ENCODE measurements at regions not wholly inside any gene's neighbourhood (a gene's known extent, or its start where the extent isn't known, plus 50 kb on each side); places are given as distances from the start of the nearest gene placed in this dataset.

DNA sequence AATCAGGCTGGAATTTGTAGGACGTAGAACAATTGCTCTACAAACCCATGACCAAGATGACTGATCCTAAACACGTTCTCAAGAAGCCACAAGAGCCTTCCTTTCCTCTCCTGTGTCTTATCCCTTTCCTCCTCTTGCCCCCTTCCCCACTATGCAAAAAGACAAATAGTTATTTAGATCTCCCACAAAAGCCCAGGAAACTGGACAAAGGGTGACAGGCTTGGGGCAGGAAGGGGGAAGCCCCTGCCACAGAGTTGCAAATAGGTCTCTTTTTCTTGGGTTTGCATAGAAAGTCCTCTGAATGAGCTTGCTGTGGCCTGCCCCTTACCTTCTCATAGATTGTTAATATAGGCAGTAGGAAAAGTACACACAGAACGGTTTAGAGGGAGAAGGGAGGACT lies 377.1 kb upstream of the BTBD3 start:
- TF ChIP-seq GATA3 (IDR thresholded peaks at IDR 0.05; ENCODE audit: low read depth, low read length) (no peak), GATA2 (IDR thresholded peaks at IDR 0.05; ENCODE audit: low read depth, low read length) (no peak)

DNA sequence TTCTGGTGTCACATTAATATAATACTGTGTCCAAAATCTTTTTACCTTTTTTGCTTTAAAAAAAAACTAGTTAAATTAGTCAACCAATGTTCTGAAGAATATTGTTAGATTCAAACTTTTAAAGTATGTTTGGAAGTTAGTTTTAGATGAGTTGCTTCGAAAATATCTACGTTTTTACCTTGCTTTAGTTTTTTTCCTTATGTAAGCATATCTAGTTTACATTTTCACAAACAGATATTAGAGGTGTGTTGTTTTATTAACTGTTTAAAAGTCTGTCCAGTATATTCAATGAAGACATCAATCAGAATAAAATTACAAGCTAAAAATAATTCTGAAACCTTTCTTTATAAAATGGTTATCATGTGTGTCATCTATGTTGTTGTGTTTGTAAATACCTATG lies 375.0 kb upstream of the BTBD3 start:
- TF ChIP-seq GATA2 (IDR thresholded peaks at IDR 0.05; ENCODE audit: low read depth, low read length) (no peak), GATA3 (IDR thresholded peaks at IDR 0.05; ENCODE audit: low read depth, low read length) (no peak)

DNA sequence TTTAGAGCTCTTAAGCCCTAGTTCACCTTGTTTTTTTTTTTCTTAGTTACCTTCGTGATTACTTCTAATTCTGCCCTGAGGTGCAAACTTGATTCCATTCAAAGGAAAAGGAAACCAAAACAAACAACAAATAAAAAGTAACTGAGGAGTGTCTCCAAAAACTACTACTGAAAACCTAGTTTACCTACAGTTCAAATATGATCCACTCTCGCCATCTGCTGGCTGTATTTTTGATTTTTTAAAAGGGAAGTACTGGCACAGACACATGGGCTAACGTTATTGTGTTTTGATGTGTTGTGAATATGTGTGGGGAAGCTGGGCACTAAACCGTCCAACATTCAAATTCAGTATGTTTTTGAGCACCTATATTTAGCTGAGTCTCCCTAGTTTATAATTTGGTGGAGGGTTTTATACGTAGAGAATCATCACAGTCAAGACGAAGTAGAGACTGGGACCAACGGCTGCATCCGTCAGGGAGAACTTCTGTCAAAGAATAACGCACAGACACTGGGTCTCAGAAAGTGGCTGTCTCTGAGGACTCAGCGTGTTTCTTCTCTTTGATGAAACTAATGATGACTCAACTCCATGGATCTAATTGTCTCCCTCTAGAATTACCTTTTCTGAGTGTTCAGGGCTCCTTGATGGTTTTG lies 373.5 kb upstream of the BTBD3 start:
- no peak for TF ChIP-seq GATA2 (IDR thresholded peaks at IDR 0.05; ENCODE audit: low read depth, low read length)
- no peak for TF ChIP-seq GATA3 (IDR thresholded peaks at IDR 0.05; ENCODE audit: low read depth, low read length)

DNA sequence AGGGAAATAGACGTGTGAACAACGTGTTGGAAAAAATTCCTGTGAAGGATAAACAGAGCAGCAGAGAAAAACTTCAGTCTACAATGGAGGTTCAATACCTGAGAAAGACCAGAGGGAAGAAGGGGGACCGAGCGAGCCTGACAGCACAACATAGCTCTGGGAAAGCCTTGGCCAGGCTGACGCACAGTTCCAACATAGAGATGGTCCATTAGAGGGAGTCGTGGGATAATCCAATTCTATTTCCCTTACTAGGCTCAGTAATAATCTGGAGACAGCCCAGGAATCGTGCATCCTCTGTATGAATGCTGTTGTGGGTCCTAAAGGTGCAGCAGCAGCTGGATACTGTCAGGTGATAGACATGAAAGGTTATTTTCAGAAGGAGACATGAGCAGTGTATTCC lies 370.8 kb upstream of the BTBD3 start:
- TF ChIP-seq GATA2 (IDR thresholded peaks at IDR 0.05; ENCODE audit: low read depth, low read length) (no peak), GATA3 (IDR thresholded peaks at IDR 0.05; ENCODE audit: low read depth, low read length) (no peak)

DNA sequence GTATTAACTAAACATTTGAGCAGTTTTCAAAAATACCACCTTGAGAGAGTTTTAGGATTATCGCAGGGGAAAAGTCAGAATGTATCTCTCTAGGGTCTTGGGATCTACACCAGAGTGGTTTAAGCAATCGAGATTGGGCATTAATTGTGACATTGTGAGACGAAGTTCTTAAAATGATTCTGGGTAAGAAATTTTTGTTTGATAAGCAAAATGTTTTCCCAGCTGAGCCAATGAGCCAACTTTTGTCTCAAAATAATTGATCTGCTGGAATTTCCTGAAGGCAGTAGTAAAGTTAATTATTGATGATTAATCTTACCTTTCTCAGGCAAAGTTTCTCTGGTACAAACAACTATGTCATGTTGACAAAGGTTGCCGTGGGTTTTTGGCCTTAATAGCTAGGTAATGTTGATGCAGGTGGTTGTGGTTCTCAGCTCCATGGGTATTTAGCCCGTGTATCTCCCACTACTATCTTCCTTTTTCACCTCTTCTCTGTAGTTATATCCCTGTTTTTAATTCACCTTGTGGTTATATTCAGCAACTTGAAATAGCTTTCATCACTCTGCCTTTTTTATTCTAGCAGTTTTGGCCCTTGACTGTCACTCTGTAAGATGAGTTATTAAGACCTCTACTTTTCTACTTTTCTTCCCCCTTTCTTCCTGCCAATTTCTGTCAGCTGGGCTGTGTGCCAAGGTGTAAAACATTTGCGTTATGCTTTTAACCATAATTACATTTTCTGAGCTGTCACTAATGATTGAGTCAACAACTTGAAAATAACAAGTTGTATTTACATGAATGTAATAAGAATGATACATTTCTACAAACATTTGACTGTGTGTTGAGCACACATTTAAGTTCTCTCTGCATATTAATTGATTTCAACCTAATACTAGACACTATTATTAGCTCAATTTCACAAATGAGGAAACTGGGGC lies 368.3 kb upstream of the BTBD3 start:
- TF ChIP-seq GATA3 (IDR thresholded peaks at IDR 0.05; ENCODE audit: low read depth, low read length) (no peak), GATA2 (IDR thresholded peaks at IDR 0.05; ENCODE audit: low read depth, low read length) (no peak)

DNA sequence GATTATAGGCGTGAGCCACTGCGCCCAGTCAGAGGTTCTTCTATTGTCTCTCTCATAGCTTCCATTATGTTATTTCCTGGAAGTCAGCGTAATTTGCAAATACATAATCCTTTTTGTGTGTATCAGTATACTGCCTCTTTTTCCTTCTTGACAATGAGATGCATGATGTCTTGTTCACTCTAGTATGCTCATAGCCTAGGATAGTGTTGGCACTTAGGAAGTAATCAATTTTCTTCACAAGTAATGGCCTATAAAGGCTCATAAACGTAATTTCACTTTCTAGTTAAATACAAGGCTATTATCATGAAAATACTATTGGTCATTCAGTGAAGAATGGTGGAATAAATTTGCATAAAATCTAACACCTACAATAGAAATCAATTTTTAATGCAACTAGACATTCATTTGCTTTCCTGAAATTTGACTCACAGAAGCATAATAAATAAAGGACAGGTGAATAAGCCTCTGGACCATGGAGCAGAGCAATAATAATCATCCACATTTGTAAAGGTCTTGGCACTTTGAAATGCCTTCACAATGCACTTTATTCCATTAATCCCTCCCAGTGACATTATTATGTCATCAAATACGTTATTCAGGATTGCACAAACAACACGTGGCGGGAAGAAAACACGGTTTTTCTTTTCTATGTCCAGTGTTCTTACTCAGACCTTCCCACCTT lies 366.9 kb upstream of the BTBD3 start:
- TF ChIP-seq GATA3 (IDR thresholded peaks at IDR 0.05; ENCODE audit: low read depth, low read length) (no peak), GATA2 (IDR thresholded peaks at IDR 0.05; ENCODE audit: low read depth, low read length) (no peak)

DNA sequence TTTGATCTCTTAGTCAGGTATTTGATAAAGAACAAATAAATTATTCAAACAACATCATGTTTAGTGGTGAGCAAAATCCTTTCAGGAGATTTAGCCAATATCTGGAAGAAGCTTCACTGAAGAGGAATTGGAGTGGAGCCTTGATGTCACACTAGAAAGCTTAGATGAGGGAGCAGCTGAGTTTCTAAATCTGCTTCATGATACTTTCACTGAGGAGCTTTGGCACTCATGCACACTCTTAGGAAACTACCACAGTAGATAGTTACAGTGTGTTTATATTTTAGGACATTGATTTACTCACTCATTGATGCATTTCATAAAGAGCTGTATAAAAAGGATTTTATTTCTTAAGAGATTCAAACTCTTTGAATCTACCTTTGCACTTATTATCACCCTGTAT lies 366.2 kb upstream of the BTBD3 start:
- TF ChIP-seq GATA2 (IDR thresholded peaks at IDR 0.05; ENCODE audit: low read depth, low read length) = no peak
- TF ChIP-seq GATA3 (IDR thresholded peaks at IDR 0.05; ENCODE audit: low read depth, low read length) = no peak

DNA sequence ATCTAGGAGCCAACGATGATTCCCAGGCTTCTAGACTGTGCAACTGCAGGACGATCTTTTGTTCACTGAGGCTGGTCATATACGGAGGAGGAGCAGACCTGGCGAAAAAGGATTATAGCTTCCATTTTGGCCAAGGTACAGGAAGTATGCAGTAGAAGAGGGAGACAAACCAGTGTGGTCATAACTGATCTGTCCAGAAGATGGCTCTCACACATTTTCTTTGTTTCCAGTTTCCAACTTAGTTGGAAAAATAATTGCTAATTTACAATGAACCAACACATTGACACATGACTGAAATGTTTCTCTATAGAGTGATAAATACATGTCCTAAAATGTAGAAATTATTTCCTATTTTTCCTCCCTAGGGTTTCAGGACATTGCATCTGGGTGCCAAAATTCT lies 364.1 kb upstream of the BTBD3 start:
- TF ChIP-seq GATA2 (IDR thresholded peaks at IDR 0.05; ENCODE audit: low read depth, low read length) (no peak), GATA3 (IDR thresholded peaks at IDR 0.05; ENCODE audit: low read depth, low read length) (no peak)

DNA sequence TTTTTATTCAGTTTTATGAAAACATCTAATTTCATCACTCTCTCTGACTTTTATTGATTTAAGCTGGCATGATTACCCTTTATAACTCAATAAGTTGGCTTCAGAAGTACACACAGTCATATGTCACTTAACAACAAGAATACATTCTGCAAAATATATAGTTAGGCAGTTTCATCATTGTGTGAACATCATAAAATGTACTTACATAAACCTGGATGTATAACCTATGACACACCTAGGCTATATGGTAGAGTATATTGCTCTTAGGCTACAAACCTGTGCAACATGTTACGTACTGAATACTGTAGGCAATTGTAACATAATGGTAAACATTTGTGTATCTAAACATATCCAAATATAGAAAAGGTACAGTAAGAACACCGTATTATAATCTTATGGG lies 362.2 kb upstream of the BTBD3 start:
- TF ChIP-seq GATA3 (IDR thresholded peaks at IDR 0.05; ENCODE audit: low read depth, low read length) (no peak), GATA2 (IDR thresholded peaks at IDR 0.05; ENCODE audit: low read depth, low read length) (no peak)

DNA sequence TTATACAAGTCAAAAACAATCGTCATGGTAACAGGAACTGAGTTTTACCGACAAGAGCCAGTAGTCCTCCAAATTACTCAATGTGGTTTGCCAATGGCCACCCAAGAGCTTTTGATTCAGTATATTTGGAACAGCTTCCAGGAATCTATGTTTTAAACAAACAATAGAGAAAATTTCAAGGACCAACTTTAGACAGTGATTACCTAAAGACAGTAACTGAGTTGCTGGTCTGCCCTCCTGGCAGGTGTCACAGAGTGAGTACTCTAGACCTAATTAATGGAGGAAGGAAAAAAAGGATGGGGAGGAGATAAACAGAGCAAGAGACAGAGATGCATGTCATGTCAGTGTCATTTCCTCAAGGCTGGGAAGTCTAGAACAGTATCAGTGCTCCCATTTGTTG lies 361.3 kb upstream of the BTBD3 start:
- TF ChIP-seq GATA2 (IDR thresholded peaks at IDR 0.05; ENCODE audit: low read depth, low read length) (no peak), GATA3 (IDR thresholded peaks at IDR 0.05; ENCODE audit: low read depth, low read length) (no peak)

DNA sequence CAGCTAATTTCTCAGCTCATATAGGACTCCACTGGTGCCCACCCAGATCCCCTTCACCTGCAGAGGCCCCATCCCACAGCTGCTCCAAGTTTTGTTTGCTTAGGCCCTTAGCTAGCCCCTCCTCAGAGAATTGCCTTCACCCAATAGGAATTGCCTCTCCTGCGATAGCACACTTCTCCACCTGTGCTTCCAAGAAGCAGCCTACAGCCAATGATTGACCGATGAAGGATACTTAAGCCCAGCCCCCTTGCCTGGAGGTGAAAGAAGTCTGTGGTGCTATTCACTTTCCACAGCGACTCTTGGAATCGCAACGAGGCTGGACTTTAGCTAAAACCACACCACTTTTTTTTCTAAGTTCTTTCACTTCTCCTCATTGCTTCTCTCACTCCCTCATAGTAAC lies 353.2 kb upstream of the BTBD3 start:
- TF ChIP-seq GATA3 (IDR thresholded peaks at IDR 0.05; ENCODE audit: low read depth, low read length) = no peak
- no peak for TF ChIP-seq GATA2 (IDR thresholded peaks at IDR 0.05; ENCODE audit: low read depth, low read length)

DNA sequence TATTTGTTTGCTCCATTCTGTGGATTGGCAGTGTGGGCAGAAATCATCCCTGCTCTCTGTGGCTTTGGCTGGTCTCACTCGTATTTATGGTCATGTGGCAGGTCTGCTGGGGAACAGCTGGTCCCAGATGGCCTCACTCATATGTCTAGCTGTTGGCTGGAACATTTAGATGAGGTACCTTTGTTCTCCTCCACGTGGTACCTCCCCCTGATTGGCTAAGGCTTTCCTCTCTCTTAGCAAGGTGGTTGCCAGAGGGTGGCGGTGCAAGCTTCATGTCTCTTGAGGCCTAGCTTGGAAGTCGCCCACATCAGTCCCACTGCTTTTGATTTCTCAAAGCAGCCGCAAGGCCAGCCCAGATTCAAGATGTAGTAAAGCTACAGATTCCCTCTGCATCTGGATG lies 348.5 kb upstream of the BTBD3 start:
- TF ChIP-seq GATA2 (IDR thresholded peaks at IDR 0.05; ENCODE audit: low read depth, low read length) (no peak), GATA3 (IDR thresholded peaks at IDR 0.05; ENCODE audit: low read depth, low read length) (no peak)

DNA sequence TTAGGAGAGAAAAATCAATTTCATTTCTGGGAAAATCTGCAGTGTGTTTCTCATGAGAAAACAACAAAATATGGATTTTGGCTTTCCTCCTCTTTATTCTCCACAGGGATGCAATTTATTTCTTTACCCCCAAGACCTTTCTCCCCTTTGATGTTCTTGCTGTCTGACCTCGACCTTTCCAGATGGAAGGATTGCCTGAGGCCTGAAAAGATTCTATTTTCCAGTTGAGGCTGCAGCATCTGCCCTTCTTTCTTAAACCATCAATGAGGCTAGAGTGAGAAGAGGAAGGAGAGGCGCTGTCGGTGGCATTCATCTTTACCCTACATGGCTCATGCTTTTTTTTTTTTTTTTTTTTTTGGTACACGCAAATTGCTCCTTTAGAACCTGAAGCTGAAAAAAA lies 344.2 kb upstream of the BTBD3 start:
- no peak for TF ChIP-seq GATA2 (IDR thresholded peaks at IDR 0.05; ENCODE audit: low read depth, low read length)
- no peak for TF ChIP-seq GATA3 (IDR thresholded peaks at IDR 0.05; ENCODE audit: low read depth, low read length)

DNA sequence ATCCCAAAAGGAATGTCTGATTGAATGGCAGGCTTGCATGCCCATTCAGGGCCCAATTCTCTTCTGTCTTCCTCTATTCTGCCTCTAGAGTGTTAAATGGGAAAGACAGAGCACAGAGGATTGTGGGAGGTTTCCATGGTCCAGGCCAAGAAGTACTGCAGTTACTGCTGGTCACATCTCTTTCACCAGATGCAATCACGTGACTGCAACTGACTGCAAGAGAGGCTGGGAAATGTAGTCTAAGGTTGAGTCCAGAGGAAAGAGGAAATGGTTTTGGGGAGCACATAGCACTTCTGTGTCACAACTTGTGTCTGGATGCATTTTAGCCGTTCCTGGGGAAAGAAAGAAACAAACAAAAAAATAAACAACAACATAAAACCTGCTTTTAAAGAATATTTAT lies 336.4 kb upstream of the BTBD3 start:
- TF ChIP-seq GATA3 (IDR thresholded peaks at IDR 0.05; ENCODE audit: low read depth, low read length) = no peak
- TF ChIP-seq GATA2 (IDR thresholded peaks at IDR 0.05; ENCODE audit: low read depth, low read length) = no peak

All from SH-SY5Y (cell line).